Islet of Langerhans (tissue), 1 donor: ENCODE measurements at regions not wholly inside any gene's neighbourhood (a gene's known extent, or its start where the extent isn't known, plus 50 kb on each side); places are given as distances from the start of the nearest gene placed in this dataset.

Experiments used
- FAIRE-seq: peaks from one replicate; lab custom pipeline; 2011; peaks lifted over from hg19 to GRCh38; lab: Jason Lieb, UNC

- no peak for FAIRE-seq
These were observed 138.9 kb downstream of the TOMM20 start for GRCh38 chr1:234989479-234990327.

- FAIRE-seq: no peak
These were observed 139.6 kb downstream of the TOMM20 start for GRCh38 chr1:234989019-234989418.

- no peak for FAIRE-seq
These were observed 140.1 kb downstream of the TOMM20 start for GRCh38 chr1:234988536-234988935.

- no peak for FAIRE-seq
These were observed 140.5 kb downstream of the TOMM20 start for GRCh38 chr1:234988155-234988517.

- no peak for FAIRE-seq
These were observed 141.1 kb downstream of the TOMM20 start for GRCh38 chr1:234987415-234988154.

- FAIRE-seq: no peak
These were observed 141.8 kb downstream of the TOMM20 start for GRCh38 chr1:234986750-234987414.

GRCh38 chr1:234985516-234986294 is 142.9 kb downstream of the TOMM20 start:
- no peak for FAIRE-seq

- no peak for FAIRE-seq
These were observed 143.6 kb downstream of the TOMM20 start for GRCh38 chr1:234985007-234985370.

- no peak for FAIRE-seq
These were observed 144.9 kb downstream of the TOMM20 start for GRCh38 chr1:234983564-234984238.

- FAIRE-seq: no peak
These were observed 146.9 kb downstream of the TOMM20 start for GRCh38 chr1:234981758-234982157.

GRCh38 chr1:234980645-234981396 is 147.8 kb downstream of the TOMM20 start:
- no peak for FAIRE-seq

- FAIRE-seq: no peak
These were observed 148.4 kb downstream of the TOMM20 start for GRCh38 chr1:234980291-234980644.

- no peak for FAIRE-seq
These were observed 149.0 kb downstream of the TOMM20 start for GRCh38 chr1:234979296-234980279.

- no peak for FAIRE-seq
These were observed 150.0 kb downstream of the TOMM20 start for GRCh38 chr1:234978397-234979295.

GRCh38 chr1:234977875-234978396 is 150.7 kb downstream of the TOMM20 start:
- FAIRE-seq: no peak

- no peak for FAIRE-seq
These were observed 151.6 kb downstream of the TOMM20 start for GRCh38 chr1:234976861-234977680.
